GM23338 (cell line): ENCODE measurements at regions not wholly inside any gene's neighbourhood (a gene's known extent, or its start where the extent isn't known, plus 50 kb on each side); places are given as distances from the start of the nearest gene placed in this dataset.

Source experiments
- CREB1 ChIP-seq: fragments of 250-450 bp; sonication (Bioruptor Pico); IDR thresholded peaks from 2 replicates; pipeline ENCODE4 v1.5.0; 2020; ENCODE audit warnings: low read depth, mild to moderate bottlenecking, moderate library complexity
- CTCF ChIP-seq, 2 experiments: fragments of 200-600 bp in 1 of 2; sonication (generic) in 1 of 2; conservative IDR thresholded peaks; 2 replicates each; pipeline versions ENCODE4 v1.5.1 to v1.6.1; 2016 to 2017; ENCODE audit warnings: antibody characterized with exemption in 2 of 2, low read depth in 2 of 2, mild to moderate bottlenecking in 2 of 2, moderate library complexity in 1 of 2
- ETS1 ChIP-seq: IDR thresholded peaks from 2 replicates; pipeline ENCODE4 v1.6.1; 2016; ENCODE audit warnings: antibody characterized with exemption
- EZH2 ChIP-seq: fragments of 200-600 bp; sonication (generic); IDR thresholded peaks from one replicate; pipeline ENCODE4 v1.8.0; 2017; ENCODE audit warnings: antibody characterized with exemption, mild to moderate bottlenecking, low read depth; ENCODE audit not compliant: unreplicated experiment
- EZH2phosphoT487 ChIP-seq: fragments of 200-600 bp; sonication (generic); IDR thresholded peaks from one replicate; pipeline ENCODE4 v1.8.1; 2018; ENCODE audit warnings: antibody characterized with exemption; ENCODE audit not compliant: unreplicated experiment
- NANOG ChIP-seq: IDR thresholded peaks from 2 replicates; pipeline ENCODE4 v1.6.1; 2016; ENCODE audit warnings: antibody characterized with exemption, borderline replicate concordance
- POLR2AphosphoS5 ChIP-seq: IDR thresholded peaks from 2 replicates; pipeline ENCODE4 v1.6.1; 2016; ENCODE audit warnings: antibody characterized with exemption, low read depth
- REST ChIP-seq: IDR thresholded peaks from one replicate; pipeline ENCODE4 v1.6.1; 2018; ENCODE audit warnings: antibody characterized with exemption; ENCODE audit not compliant: unreplicated experiment

GRCh38 chr7:109752068-109752467, 1182.4 kb downstream of the DNAJB9 start:
- TF ChIP-seq CTCF (conservative IDR thresholded peaks at IDR 0.05; ENCODE audit: low read depth in 2 of 2) (no peak), EZH2 (no peak), POLR2AphosphoS5 (no peak), REST (no peak), ETS1 (no peak), CREB1 (CRISPR knock-in tag) (no peak), EZH2phosphoT487 (no peak), NANOG (no peak)
